Heart right ventricle (tissue), 16 donors: ENCODE measurements at regions not wholly inside any gene's neighbourhood (a gene's known extent, or its start where the extent isn't known, plus 50 kb on each side); places are given as distances from the start of the nearest gene placed in this dataset.
A peak's percentile ranks its signal among the peaks of the same experiment; 100 is the strongest.

Experiments
- ATAC-seq, 8 donors: fragments of 200-7000 bp; cut with Tn5 transposase; one replicate each; pipeline ENCODE4 v1.9.1; 2020; ENCODE audit warnings: mild to moderate bottlenecking in 8 of 8, moderate library complexity in 8 of 8, moderate number of reproducible peaks in 1 of 8
- DNase-seq, 2 donors: peaks; one replicate each; pipeline ENCODE4 v3.0.0-alpha.2; 2020
- H3K27ac ChIP-seq, 10 donors: fragments of 200-600 bp; sonication (generic) in 2 of 10; one replicate each; pipeline versions ENCODE4 v1.5.0 to v1.8.0; 2020 to 2022; ENCODE audit warnings: mild to moderate bottlenecking in 3 of 10
- H3K27me3 ChIP-seq, 7 donors: fragments of 200-600 bp; one replicate each; pipeline ENCODE4 v1.8.0; 2021 to 2022; ENCODE audit warnings: mild to moderate bottlenecking in 2 of 7
- H3K36me3 ChIP-seq, 9 donors: fragments of 200-600 bp; sonication (generic) in 1 of 9; one replicate each; pipeline versions ENCODE4 v1.5.0 to v1.8.0; 2020 to 2022; ENCODE audit warnings: mild to moderate bottlenecking in 2 of 9
- H3K4me1 ChIP-seq, 9 donors: fragments of 200-600 bp; sonication (generic) in 1 of 9; one replicate each; pipeline versions ENCODE4 v1.5.0 to v1.8.0; 2020 to 2022; ENCODE audit warnings: mild to moderate bottlenecking in 4 of 9
- H3K4me3 ChIP-seq, 10 donors: fragments of 200-600 bp; sonication (generic) in 2 of 10; one replicate each; pipeline versions ENCODE4 v1.5.0 to v1.8.0; 2020 to 2022; ENCODE audit warnings: mild to moderate bottlenecking in 7 of 10, moderate library complexity in 2 of 10
- H3K9me3 ChIP-seq, 11 donors: fragments of 200-600 bp in 10 of 11; sonication (generic) in 2 of 11; one replicate each; pipeline versions ENCODE4 v1.5.0 to v1.8.0; 2013 to 2022; ENCODE audit warnings: mild to moderate bottlenecking in 2 of 11, control low read depth in 1 of 11, moderate library complexity in 1 of 11
- WGBS, 2 donors: extraction: QIAGEN DNeasy Blood & Tissue Kit; methylation state at CpG; one replicate each; pipeline ENCODE4 v1.1.7; 2013; ENCODE audit warnings: inconsistent platforms in 1 of 2; 5-methylcytosine and 5-hydroxymethylcytosine counted together
- intact Hi-C, 10 donors: fragments of 100-400 bp; cut with DNase I; formaldehyde crosslinking; loops; one replicate each; pipeline versions ENCODE4 v1.11.1 to v1.14.2; 2022
- TF ChIP-seq, protein P1 (sequence below), 9 donors: fragments of 200-600 bp; sonication (generic) in 2 of 9; IDR thresholded peaks; one replicate each; pipeline versions ENCODE4 v1.5.0 to v1.8.0; 2021 to 2022; ENCODE audit warnings: antibody characterized with exemption in 9 of 9, mild to moderate bottlenecking in 5 of 9, moderate library complexity in 1 of 9
- donor health status: Arrhythmogenic right ventricular cardiomyopathy.
- donor health status: ischemic (EF 13 %, LVEDD 7.1; RV severe dilation, severe dysfunction).
- donor health status: healthy with polysubstance abuse.
- donor health status: DM: no; HTN: yes; CAD: no.
- donor health status: DM: no; HTN: no; CAD: no.
- donor health status: ischemic (EF 25% LVEDD 6.9; RV normal size, moderate dysfunction).
- donor health status: ischemic (EF 25% LVEDD 5.7; RV mildly dilated, moderate dysfunction).
- donor health status: healthy.
- donor health status: DM: yes; HTN: yes; CAD: no.
- donor health status: Ischemic cardiomyopathy.
- donor health status: ischemic (EF 35%, LVEDD 5.7; RV mildly dilated, moderate dysfunction).
- donor health status: nonischemic (EF 11% LVEDD 7.7; RV severe dilation, severe dysfunction).
- donor health status: DM: yes; HTN: yes; CAD: no.
- donor health status: PGD.
- donor health status: ischemic (EF 29% LVEDD 5.4; RV normal size, mild dysfunction).
- donor health status: nonischemic (EF 23%, LVEDD 6.1; RV moderate dilation, normal function).

DNA sequence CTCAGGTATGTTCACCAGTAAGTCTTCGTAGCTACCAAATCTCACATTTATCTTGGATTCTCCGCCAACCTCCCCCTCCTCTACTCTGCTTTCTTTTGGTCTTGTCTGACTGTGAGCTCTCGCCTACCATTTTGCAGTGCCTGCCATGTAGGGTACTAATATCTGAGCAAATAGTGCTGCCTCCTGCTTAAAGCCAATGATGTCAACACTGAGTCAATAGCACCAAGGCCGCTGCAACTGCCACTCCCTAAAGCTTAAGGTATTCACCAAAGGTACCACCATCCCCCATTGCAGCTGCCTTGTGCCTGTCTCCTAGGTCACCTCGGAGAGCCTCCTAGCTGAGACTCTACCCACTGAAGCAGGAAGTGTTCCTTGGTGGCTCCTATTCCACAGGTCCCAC is 114.8 kb upstream of the FUT8 start:
- intact Hi-C loops = loop anchor here in 1 of 10 donors (10.0 kb wide), 1 partner anchor 107 kb away; no protein-coding TSS in a partner anchor
- DNase-seq (no peak), ATAC-seq (no peak)
- no peak overlapping the region for H3K27ac ChIP-seq
- H3K36me3 ChIP-seq = no peaks in the 10 kb centered on the region
- H3K27me3 ChIP-seq = no peaks in the 10 kb centered on the region
- no peaks in the 10 kb centered on the region for H3K4me1 ChIP-seq
- TF ChIP-seq, protein P1, sequence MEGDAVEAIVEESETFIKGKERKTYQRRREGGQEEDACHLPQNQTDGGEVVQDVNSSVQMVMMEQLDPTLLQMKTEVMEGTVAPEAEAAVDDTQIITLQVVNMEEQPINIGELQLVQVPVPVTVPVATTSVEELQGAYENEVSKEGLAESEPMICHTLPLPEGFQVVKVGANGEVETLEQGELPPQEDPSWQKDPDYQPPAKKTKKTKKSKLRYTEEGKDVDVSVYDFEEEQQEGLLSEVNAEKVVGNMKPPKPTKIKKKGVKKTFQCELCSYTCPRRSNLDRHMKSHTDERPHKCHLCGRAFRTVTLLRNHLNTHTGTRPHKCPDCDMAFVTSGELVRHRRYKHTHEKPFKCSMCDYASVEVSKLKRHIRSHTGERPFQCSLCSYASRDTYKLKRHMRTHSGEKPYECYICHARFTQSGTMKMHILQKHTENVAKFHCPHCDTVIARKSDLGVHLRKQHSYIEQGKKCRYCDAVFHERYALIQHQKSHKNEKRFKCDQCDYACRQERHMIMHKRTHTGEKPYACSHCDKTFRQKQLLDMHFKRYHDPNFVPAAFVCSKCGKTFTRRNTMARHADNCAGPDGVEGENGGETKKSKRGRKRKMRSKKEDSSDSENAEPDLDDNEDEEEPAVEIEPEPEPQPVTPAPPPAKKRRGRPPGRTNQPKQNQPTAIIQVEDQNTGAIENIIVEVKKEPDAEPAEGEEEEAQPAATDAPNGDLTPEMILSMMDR (IDR thresholded peaks at IDR 0.05) = no peak
- H3K9me3 ChIP-seq = no peaks in the 10 kb centered on the region
- 85 to 91% methylated on average over 5 of the region's 5 CpGs for WGBS, 2 donors
- no peak overlapping the region for H3K4me3 ChIP-seq

DNA sequence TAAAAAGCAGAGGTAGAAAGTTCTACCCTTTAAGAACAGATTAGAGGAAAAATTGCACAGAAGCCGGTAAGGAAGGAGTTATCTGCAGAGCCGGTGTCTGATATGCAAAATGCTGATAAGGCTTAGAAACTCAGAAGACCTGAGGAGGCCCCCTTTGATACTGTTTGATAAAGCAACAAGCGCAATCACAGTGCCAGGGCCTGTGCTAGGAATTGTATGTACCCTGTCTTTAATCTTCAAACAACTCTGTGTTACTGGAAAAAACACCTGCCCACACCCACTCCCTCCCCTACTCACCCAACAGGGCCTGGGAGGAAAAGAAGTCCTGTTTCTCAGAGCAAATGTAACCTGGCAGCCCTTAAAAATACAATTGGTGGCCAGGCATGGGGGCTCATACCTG is 112.7 kb upstream of the FUT8 start:
- intact Hi-C loops = loop anchor here in 1 of 10 donors (10.0 kb wide), 1 partner anchor 105 kb away; no protein-coding TSS in a partner anchor
- Histone ChIP-seq H3K9me3 (no peaks in the 10 kb centered on the region), H3K4me1 (peaks cover 0 to 4% (median 0%) of the 10 kb centered on the region in 9 donors), H3K36me3 (no peaks in the 10 kb centered on the region), H3K27ac (no peak overlapping the region), H3K27me3 (no peaks in the 10 kb centered on the region), H3K4me3 (no peak overlapping the region)
- DNase-seq (no peak), ATAC-seq (no peak)
- WGBS, 2 donors = 50 to 62% methylated on average over 3 of the region's 3 CpGs
- TF ChIP-seq, protein P1 (IDR thresholded peaks at IDR 0.05) = no peak

DNA sequence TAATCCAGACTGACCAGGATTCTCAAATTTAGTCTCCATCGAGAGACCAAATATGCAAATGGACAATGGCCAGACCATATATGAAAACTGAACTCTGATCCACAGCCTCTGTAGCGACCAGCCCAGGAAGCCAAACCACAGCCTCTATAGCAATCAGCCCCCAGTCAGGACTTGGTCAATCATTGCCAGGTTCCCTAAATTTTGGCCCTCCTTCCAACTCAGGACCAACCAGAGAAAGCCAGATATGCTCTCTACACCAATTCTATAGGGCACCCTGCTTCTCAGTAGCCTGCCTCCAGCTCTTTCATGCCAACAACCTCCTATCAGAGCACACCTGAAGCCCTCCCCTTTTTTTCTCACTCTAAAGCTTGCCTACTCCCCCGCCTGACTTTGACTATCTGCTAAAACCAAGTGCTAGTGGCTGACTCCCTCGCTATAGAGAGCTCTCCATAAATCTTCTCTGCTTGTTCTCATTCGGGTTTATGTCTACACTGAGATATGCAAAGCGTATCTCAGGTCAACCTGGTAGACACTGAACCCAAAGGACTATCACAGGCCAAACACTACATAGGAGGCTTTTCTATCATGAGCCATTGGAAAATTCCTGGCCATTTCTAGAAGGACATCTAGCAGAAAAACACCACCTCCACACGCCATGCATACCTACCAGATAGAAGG is 110.5 kb upstream of the FUT8 start:
- ATAC-seq = no peak
- Histone ChIP-seq H3K4me1 (peaks cover 0 to 4% (median 0%) of the 10 kb centered on the region in 9 donors), H3K27ac (no peak overlapping the region), H3K9me3 (no peaks in the 10 kb centered on the region), H3K4me3 (no peak overlapping the region), H3K27me3 (no peaks in the 10 kb centered on the region), H3K36me3 (no peaks in the 10 kb centered on the region)
- 89 to 91% methylated on average over 7 of the region's 7 CpGs for WGBS, 2 donors
- DNase-seq = no peak
- TF ChIP-seq, protein P1 (IDR thresholded peaks at IDR 0.05) = no peak
- intact Hi-C loops = no loop called here

DNA sequence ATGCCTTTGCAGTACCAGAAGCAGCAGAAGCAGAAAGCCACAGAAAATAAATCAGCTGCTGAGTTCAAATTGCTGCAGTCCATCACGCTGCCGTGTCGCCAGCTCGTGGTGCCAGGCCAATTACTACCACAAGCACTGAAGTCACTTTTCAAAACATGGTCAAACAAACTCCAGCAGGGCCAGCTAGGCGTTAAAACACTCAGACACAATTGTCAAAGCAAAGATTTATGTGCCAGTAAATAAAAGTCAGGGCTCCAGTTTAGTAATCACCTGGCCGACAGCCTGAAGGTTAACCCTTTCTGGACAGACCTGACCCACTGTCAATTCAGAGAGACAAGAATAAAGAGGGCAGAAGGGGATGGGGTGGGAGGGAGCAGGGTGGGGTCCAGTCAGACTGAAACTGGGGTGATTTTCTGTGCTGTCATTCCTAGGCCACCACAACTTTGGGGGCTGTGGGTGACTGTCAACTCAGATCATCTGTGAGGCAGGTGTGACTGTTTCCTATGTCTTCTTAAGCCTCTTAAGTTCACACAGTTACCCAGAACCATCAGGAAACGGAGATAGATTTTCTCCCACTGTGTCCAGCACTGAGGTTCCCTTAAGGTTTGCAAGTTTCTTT is 109.8 kb upstream of the FUT8 start:
- Histone ChIP-seq H3K36me3 (no peaks in the 10 kb centered on the region), H3K9me3 (no peaks in the 10 kb centered on the region), H3K27me3 (no peaks in the 10 kb centered on the region), H3K27ac (peak overlapping the region in 1 of 10 donors; percentile 12), H3K4me1 (peaks cover 0 to 4% (median 0%) of the 10 kb centered on the region in 9 donors), H3K4me3 (no peak overlapping the region)
- TF ChIP-seq, protein P1 (IDR thresholded peaks at IDR 0.05) = no peak
- ATAC-seq (no peak), DNase-seq (no peak)
- 57 to 58% methylated on average over 7 of the region's 7 CpGs for WGBS, 2 donors
- intact Hi-C loops = no loop called here
